NB4 (cell line): ENCODE measurements at regions not wholly inside any gene's neighbourhood (a gene's known extent, or its start where the extent isn't known, plus 50 kb on each side); places are given as distances from the start of the nearest gene placed in this dataset.

ENCODE experiments used
- MYC ChIP-seq: IDR thresholded peaks from 2 replicates; pipeline ENCODE4 v1.6.1; 2011; ENCODE audit warnings: low read depth, low read length
- POLR2A ChIP-seq: IDR thresholded peaks from 2 replicates; pipeline ENCODE4 v1.6.1; 2011; ENCODE audit warnings: mild to moderate bottlenecking; ENCODE audit not compliant: insufficient read length; ENCODE audit errors: extremely low read depth
- TF ChIP-seq, protein P1 (sequence below): IDR thresholded peaks from one replicate; pipeline ENCODE4 v1.5.1; 2012; ENCODE audit warnings: low read depth, low read length
- TF ChIP-seq, protein P2 (sequence below): IDR thresholded peaks from 2 replicates; pipeline ENCODE4 v1.6.1; 2011; ENCODE audit warnings: low read depth, low read length

DNA sequence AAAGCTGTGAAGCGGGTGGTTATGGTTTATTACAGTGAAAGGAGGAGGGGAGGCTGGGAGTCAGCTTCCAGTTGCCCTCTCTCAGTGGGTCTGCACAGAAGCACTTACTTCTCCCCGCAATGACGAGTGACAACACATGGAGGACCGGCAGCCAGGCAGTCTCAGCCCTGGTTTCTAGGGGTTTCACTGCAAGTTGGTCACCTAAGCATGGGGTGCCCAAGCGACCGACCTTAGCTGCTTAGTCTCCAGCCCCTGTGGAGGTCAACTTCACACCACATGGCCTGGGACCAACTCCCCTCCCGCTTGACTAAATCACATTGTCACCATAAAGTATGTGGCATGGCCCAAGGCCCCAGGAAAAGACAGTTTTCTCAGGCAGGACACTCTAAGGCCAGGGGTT is 99.9 kb upstream of the ZNF32 start:
- TF ChIP-seq, protein P1, sequence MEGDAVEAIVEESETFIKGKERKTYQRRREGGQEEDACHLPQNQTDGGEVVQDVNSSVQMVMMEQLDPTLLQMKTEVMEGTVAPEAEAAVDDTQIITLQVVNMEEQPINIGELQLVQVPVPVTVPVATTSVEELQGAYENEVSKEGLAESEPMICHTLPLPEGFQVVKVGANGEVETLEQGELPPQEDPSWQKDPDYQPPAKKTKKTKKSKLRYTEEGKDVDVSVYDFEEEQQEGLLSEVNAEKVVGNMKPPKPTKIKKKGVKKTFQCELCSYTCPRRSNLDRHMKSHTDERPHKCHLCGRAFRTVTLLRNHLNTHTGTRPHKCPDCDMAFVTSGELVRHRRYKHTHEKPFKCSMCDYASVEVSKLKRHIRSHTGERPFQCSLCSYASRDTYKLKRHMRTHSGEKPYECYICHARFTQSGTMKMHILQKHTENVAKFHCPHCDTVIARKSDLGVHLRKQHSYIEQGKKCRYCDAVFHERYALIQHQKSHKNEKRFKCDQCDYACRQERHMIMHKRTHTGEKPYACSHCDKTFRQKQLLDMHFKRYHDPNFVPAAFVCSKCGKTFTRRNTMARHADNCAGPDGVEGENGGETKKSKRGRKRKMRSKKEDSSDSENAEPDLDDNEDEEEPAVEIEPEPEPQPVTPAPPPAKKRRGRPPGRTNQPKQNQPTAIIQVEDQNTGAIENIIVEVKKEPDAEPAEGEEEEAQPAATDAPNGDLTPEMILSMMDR, result no peak
- TF ChIP-seq POLR2A (no peak), MYC (no peak)
- TF ChIP-seq, protein P2, sequence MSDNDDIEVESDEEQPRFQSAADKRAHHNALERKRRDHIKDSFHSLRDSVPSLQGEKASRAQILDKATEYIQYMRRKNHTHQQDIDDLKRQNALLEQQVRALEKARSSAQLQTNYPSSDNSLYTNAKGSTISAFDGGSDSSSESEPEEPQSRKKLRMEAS, result no peak
